Vagina (tissue), 2 donors: ENCODE measurements at regions not wholly inside any gene's neighbourhood (a gene's known extent, or its start where the extent isn't known, plus 50 kb on each side); places are given as distances from the start of the nearest gene placed in this dataset.

Experiments
- CTCF ChIP-seq, 3 experiments: fragments of 450-650 bp in 2 of 3; fragments of 200-600 bp in 1 of 3; sonication (generic) in 1 of 3; IDR thresholded peaks; one replicate each; pipeline ENCODE4 v1.5.1; 2017 to 2019; ENCODE audit warnings: antibody characterized with exemption in 3 of 3, mild to moderate bottlenecking in 2 of 3, moderate library complexity in 2 of 3
- POLR2A ChIP-seq, 2 donors: fragments of 450-650 bp; IDR thresholded peaks; one replicate each; pipeline ENCODE4 v1.6.1; 2017; ENCODE audit warnings: antibody characterized with exemption in 2 of 2, mild to moderate bottlenecking in 2 of 2, moderate library complexity in 2 of 2
- POLR2AphosphoS5 ChIP-seq, 2 donors: sonication (generic); formaldehyde crosslinking; IDR thresholded peaks; one replicate each; pipeline ENCODE4 v1.9.0; 2017; ENCODE audit warnings: antibody characterized with exemption in 2 of 2, mild to moderate bottlenecking in 2 of 2, low read depth in 1 of 2; ENCODE audit not compliant: insufficient read depth in 1 of 2

GRCh38 chr2:118582058-118582457 is 265.4 kb downstream of the EN1 start:
- TF ChIP-seq CTCF (IDR thresholded peaks at IDR 0.05) (no peak), POLR2A (IDR thresholded peaks at IDR 0.05) (no peak), POLR2AphosphoS5 (IDR thresholded peaks at IDR 0.05; ENCODE audit: insufficient read depth in 1 of 2, low read depth in 1 of 2) (no peak)
